ENCODE measurements at regions not wholly inside any gene's neighbourhood (a gene's known extent, or its start where the extent isn't known, plus 50 kb on each side); places are given as distances from the start of the nearest gene placed in this dataset.

GRCh38 chr5:160479220-160479619 is 57.6 kb downstream of the PTTG1 start:
- TF ChIP-seq POLR2AphosphoS5 (IDR thresholded peaks at IDR 0.05; ENCODE audit: low read depth) (no peak), CTCF (conservative IDR thresholded peaks at IDR 0.05; ENCODE audit: low read depth in 2 of 2) (no peak), EZH2phosphoT487 (IDR thresholded peaks at IDR 0.05; ENCODE audit: unreplicated experiment) (no peak), JUNB (IDR thresholded peaks at IDR 0.05; ENCODE audit: unreplicated experiment) (no peak), NANOG (IDR thresholded peaks at IDR 0.05; ENCODE audit: borderline replicate concordance) (no peak), REST (IDR thresholded peaks at IDR 0.05; ENCODE audit: unreplicated experiment) (no peak), CREB1 (CRISPR knock-in tag; IDR thresholded peaks at IDR 0.05; ENCODE audit: low read depth) (no peak), EZH2 (IDR thresholded peaks at IDR 0.05; ENCODE audit: low read depth, unreplicated experiment) (no peak), ZNF114 (CRISPR knock-in tag; IDR thresholded peaks at IDR 0.05) (no peak)

Data from GM23338 (cell line).